WI38 (cell line): ENCODE measurements at regions not wholly inside any gene's neighbourhood (a gene's known extent, or its start where the extent isn't known, plus 50 kb on each side); places are given as distances from the start of the nearest gene placed in this dataset.
"Not testable (repeated sequence)": the region's sequence is repeated elsewhere in the genome, so short reads cannot be mapped to it uniquely, and the experiment has no call there.

Experiments used
- H3K4me3 ChIP-seq: 2 replicates; pipeline ENCODE4 v1.5.1; 2011; ENCODE audit warnings: low read depth, mild to moderate bottlenecking, control low read depth, low read length
- TF ChIP-seq, protein P1 (sequence below): IDR thresholded peaks from 2 replicates; pipeline ENCODE4 v1.5.1; 2012; ENCODE audit warnings: low read depth, mild to moderate bottlenecking, control low read depth, low read length

DNA sequence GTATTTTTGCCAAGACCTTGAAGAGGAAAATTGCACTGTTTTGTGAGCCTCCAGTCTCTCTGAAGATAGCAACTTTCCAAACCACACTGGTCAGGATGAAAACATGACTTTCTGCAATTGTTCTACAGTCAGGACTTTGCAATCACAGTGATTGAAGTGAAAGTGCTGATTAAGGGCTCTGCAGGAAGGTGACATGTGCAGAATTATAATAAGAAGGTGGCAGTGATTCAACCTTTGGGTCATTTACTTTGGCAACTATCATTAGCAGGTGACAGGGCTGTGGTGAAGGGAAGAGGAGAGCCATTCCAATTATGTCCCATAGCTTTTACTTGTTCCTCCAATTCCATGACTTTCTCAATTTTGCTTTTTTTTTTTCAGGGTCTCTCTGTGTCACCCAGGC lies 350.0 kb upstream of the FZD8 start:
- TF ChIP-seq, protein P1, sequence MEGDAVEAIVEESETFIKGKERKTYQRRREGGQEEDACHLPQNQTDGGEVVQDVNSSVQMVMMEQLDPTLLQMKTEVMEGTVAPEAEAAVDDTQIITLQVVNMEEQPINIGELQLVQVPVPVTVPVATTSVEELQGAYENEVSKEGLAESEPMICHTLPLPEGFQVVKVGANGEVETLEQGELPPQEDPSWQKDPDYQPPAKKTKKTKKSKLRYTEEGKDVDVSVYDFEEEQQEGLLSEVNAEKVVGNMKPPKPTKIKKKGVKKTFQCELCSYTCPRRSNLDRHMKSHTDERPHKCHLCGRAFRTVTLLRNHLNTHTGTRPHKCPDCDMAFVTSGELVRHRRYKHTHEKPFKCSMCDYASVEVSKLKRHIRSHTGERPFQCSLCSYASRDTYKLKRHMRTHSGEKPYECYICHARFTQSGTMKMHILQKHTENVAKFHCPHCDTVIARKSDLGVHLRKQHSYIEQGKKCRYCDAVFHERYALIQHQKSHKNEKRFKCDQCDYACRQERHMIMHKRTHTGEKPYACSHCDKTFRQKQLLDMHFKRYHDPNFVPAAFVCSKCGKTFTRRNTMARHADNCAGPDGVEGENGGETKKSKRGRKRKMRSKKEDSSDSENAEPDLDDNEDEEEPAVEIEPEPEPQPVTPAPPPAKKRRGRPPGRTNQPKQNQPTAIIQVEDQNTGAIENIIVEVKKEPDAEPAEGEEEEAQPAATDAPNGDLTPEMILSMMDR: no peak
- no peak overlapping the region for H3K4me3 ChIP-seq

DNA sequence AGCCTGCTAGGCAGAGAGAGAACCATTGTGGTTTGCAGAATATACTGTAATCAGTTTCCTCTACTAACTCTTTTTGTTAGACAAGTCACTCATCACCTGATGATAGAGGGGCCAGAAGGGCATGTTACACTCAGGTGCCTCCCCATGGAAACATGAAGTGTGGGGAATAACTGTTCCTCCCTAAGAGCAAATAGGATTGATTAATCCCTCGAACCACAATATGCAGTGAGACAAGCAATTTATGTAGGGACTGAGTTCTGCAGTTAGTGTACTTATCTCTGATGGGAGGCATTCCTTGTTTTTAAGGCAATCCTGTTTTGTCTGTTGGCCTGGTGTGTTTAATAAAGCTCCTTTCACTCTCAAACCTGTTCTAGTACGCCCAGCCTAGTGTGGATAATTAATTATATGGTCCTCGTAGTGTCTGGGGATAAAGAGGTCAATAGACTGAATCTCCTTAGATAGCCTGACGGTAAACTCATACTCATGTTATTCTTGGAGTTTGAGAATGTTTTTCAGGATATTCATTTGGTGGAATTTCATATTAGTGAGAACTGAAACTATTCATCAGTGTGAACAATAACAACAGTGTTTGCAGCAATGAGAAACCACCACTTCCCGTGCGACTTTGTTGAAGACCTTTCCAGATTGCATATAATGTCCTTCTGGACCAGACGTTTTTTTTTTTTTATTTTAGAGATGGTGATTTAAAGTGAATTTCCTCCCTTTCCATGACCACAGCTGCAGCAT lies 344.8 kb upstream of the FZD8 start:
- no peak overlapping the region for H3K4me3 ChIP-seq
- TF ChIP-seq, protein P1: no peak

DNA sequence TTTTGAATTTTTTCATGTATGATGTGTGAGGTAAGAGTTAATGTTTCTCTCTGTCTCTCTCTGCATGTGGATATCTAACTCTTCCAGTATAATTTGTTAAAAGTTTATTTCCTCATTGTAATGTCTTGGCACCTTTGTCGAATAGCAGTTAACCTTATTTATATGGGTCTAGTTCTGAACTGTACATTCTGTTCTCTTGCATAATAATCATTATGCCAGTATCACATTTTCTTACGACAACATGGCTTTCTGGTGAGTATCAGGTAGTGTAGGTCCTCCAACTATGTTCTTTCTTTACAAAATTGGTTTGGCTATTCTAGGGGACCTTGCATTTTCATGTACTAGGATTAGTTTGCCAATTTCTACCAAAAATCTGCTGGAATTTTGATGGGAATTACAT lies 337.0 kb upstream of the FZD8 start:
- H3K4me3 ChIP-seq: no peak overlapping the region
- TF ChIP-seq, protein P1: no peak

DNA sequence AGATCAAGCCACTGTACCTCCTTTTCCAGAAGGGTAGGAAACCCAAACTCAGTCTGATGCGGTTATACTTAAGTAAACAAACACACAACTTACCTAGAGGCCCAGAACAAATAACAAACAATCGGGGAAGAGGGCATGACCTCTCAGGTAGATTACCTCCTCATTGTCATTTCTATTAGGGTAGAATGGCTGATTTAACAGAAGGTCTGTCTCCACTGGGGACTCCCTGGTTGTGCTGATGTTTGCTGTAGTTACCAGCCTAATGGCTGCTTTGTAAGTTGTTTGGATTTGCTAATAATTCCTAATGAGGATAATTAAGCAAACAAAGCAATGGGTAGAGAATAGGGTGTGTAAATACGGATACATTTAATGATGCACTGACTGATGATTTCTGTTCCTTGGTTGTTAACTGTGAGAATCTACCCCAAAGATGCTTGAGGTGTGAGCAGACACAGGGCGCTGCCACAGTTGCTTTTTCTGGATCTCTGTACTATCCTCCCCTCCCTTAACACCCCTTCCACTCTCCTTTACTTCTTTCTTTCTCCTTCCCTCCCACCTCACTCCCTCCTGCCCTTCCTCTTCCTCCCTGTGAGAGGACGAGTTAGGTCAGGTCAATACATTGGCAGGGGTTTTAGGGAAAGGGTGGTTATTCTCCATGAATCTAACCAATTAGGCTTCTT lies 332.0 kb upstream of the FZD8 start:
- not testable (repeated sequence) for H3K4me3 ChIP-seq

DNA sequence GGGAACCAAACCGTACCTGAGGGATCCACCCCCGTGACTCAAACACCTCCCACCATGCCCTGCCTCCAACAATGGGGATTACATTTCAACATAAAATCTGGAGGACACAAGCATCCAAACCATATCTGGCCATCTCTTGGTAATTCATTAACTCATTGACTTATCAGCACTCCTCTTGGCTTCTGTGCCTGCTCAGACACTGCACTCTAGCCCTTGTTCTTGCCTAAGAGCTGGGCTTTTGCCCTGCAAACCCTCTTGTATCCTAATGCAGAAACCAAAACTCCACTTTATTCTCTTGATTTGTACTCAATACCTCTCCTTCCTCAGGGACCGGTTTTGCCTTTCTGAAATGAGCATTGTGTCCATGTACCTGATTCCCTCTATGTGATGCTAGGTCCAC lies 330.2 kb upstream of the FZD8 start:
- H3K4me3 ChIP-seq: no peak overlapping the region
- TF ChIP-seq, protein P1: no peak

DNA sequence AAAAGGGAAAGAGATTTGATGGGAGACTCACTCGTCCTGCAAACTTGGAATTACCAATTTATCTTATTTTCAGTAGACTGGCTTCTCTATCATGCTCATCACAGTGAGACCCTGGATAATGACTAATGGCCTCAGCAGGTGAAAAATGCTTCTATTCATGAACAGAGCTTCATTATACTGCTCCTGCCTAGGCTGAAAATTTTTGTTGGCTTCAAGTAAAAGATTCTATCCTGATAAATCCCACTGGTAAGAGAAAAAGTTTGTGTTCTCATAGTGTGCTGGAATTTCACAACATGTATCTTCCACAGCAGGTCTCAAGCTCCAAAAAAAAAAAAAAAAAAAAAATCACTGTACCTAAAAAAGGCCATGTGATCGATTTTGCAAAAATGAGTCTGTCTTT lies 329.3 kb upstream of the FZD8 start:
- TF ChIP-seq, protein P1: no peak
- H3K4me3 ChIP-seq: no peak overlapping the region

DNA sequence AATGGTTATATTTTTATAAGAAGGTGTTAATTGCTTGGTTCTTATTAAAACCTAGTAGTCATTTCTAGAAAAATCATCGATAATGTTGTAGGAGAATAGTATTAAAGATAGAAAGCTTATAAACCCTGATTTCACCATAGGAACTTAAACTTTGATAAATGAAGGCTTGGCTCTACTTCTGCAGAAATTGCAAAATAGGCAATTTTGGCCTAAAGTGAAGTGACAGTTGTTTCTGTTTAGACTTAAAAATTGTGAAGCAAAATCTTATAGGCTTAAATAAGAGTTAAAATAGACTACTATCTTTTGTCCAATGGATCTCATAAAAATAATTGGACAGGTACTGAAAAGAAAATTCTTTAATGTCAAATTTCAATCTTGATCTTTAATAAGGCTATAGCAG lies 321.6 kb upstream of the FZD8 start:
- TF ChIP-seq, protein P1: no peak
- no peak overlapping the region for H3K4me3 ChIP-seq
